Smooth muscle cell of the brain vasculature (primary cell): ENCODE measurements at regions not wholly inside any gene's neighbourhood (a gene's known extent, or its start where the extent isn't known, plus 50 kb on each side); places are given as distances from the start of the nearest gene placed in this dataset.

Experiments used
- DNase-seq: peaks from one replicate; pipeline ENCODE4 v3.0.0-alpha.2; 2012; ENCODE audit warnings: low read depth, low spot score

DNA sequence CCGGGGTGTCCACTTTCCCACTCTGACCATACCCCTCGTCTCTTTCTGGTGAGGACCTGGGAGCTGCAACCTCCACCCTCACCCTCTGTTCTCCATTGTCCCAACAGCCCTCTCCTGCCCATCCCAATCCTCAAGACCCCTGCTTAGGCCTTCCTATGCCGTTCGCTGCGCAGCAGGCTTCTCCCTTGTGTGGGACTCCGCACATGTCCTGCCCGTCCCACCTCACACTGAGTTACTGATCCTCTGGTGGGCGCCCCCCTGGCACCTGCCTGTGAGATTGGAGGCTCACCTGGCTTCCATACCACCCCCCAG, 119.5 kb upstream of the SNTG2 start:
- no peak for DNase-seq

DNA sequence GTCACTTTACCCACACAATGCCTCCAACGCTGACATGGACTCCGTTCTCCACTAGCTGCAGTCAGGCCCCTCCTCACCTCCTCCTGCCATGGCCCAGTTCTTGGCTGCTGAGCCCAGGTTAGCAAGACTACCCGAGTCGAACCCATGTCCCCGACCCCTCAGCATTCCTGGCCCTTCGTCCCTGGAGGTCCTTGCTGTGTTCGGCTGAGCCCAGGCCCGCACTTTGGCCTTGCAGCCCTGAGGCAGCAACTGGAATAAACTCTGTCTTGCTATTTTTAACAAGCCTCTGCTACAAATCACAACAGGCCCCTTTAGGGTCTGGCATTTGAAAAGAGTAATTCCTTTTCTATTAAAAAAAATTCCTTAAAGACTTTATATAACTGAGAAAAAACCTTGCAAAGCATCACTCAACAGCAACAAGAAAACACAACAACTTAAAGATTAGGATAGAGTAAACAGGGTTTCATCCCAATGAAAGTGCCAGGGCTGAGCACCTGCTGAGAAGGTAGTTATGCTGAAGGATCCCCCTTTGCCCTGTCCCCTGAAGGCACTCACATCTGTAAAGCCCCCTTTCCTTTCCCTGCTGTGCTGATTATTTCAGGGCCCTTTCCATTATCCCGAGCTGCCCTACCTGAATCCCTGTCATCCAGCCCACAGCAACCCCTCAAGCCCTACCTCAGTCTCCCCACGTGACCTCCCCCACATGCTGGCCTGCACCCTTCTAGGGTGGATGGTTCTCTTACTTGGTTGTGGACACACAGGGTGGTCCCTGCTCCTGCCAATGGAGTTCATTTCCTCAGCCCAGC, 120.0 kb upstream of the SNTG2 start:
- DNase-seq = no peak

DNA sequence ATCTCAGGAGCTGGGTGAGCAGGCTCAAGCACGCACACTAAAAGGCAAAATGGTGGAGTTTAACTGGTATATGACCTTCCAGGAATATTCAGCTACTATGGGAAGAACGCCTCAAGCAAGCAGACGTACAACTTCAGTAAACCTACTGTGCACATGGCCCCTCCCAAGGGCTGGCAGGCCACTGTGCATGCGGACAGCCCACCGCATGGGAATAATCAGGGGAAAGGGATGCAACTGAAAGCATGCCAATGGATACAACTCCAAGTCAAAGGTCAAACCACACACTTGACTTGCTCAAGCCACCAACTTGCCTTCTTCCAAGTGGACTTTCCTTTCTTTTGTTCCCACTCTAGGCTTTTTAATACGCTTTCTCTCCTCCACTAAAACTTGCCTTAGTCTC, 121.6 kb upstream of the SNTG2 start:
- DNase-seq = no peak

DNA sequence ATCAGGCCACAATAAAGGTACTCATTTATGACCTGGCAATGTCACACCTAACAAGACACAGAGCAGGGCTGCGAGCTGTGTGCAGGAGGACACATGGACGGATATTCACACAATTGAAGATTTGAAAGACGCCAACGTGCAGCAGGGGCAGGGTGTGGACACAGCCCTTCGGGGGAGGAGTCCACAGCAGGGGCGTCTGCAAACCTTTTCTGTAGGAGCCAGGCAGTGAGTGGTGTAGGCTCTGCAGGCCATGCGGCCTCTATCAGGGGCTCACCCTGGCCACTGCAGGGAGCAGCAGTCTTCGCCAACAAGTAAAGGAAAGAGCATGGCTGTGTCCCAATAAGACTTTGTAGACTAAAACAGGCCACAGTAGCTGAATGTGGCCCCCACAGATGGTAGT, 125.7 kb upstream of the SNTG2 start:
- DNase-seq = no peak

DNA sequence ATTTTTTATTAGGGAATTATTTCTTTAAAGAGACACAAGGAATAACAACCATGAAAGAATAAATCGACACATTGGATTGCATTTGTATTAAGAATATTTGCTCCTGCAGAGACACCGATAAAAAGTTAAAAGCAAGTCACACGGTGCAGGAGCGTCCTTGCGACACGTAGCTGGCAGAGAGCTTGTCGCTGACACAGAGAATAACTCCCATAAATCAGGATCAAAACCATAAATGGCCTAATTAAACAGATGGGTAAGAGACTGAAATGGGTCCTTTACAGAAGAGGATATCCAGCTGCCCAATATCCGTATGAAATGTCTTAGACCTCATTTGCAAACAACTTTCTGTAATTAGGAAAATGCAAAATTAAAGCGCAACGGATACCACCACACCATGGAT, 126.1 kb upstream of the SNTG2 start:
- no peak for DNase-seq

DNA sequence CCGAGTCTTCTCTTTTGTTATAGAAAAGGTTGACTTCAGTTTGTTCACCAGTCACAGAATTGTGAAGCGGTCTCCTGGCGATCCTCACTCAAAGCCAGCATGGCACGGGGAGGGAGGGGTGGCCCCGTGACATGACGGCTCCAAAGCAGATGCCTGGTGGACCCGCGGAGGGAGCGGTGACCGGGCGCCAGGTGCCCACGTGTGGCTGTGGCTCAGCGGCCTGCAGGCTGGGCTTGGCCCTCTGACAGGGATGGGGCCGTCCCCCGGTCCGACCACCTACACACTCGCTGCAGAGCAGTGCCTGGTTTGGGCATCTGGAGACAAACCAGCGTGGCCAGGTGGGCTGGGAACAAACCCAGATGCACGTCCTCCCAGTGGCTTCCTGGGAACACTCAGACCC, 129.1 kb upstream of the SNTG2 start:
- no peak for DNase-seq

DNA sequence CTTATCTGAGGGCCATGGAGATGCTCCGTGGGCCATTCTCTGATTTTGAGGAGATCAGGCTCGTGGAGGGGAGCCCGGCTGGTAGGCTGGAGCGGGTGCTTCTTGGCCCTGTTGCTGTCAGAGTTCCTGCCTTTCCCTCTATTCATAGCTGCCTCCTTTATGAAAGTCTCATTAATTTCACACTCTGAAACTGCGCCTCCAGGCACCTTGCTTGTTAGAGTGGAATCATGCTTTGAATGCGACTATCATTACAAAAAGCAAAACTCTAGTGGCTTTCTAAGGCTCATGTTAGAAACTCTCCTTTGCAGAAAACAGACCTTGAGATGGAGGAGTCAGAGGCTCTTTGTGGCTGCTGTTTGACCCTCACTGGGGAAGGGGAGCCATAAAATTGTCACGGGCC, 131.0 kb upstream of the SNTG2 start:
- no peak for DNase-seq

DNA sequence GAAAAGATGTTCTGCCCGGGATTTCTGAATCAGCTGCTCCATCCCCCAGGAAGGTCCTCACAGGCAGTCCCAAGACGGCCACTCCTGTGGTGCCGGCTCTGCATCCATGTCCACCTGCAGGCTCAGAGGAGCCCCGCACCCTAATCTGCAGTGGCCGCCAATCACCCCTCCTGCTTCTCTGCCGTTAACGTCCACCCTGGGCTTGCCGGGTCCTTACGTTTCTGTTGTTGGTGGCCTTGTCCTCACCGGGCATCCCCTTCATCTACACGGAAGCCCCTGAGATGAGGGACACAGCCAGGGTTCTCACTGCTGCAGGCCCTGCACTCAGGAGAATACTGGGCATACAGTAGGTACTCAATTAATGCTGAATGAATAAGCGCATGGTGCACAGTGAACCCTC, 131.5 kb upstream of the SNTG2 start:
- DNase-seq = no peak

DNA sequence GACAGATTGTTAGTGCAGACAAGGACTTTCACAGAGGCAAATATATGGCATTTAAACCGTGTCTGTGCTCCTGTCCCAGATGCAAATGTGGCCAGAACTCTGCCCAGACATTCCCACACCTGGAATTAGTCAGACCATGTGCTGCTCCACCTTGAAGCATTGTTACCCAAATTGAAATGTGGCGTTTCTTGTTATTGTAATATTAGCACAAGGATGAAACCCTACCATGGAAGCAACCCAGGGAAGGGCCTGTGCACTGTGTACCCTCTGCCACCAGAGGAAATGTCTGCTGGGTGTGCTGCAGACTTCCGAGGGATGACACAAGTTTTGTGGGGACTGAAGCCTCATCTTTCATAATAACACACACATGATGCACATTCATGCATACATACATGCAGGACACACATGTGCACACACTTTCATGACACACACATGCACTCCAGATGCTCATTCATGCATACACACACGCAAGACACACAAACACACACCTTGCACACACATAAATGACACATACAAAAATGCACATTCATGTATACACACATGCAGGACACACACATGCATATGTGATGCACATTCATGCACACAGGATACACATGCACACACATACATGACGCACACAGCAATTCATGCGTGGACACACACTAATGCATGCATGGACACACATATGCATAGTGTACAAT, 133.2 kb upstream of the SNTG2 start:
- DNase-seq = no peak

DNA sequence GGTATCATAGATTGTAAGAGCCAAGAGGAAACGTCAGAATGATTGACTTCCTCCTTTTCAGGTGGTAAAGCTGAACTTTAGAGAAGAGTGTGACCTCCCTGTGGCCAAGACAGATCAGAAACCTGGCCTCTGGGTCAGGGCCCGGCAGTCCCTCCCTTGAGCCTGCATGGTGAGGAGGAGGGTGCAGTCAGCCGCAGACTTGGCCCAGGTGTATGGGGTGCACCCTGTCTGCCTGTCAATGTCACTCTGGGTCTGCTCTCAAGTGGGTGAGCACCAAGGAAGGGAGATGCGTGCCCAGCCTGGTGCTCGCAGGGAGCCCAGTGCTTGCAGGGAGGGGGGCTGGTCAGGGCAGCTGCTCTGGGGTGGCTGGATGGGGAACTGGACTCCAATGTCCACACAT, 134.4 kb upstream of the SNTG2 start:
- no peak for DNase-seq

DNA sequence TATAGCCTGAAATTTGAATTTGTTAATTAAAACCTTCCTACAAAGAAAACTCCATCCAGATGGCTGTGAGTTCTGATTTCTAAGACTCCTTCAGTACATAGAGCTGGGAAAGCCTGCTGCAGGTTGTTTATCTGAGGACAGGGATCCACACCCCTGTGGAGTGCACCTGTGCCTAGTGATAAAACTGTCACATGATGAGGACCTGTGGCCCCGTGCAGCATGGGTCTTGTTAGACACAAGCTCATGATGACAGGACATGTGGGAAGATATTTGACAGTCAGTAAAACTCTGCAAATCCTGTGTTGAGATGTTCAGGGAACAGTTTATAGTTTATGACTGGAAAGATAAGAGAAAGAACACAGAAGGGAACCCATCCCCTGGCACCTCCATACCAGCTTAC, 133.2 kb upstream of the TMEM18 start:
- DNase-seq = no peak

DNA sequence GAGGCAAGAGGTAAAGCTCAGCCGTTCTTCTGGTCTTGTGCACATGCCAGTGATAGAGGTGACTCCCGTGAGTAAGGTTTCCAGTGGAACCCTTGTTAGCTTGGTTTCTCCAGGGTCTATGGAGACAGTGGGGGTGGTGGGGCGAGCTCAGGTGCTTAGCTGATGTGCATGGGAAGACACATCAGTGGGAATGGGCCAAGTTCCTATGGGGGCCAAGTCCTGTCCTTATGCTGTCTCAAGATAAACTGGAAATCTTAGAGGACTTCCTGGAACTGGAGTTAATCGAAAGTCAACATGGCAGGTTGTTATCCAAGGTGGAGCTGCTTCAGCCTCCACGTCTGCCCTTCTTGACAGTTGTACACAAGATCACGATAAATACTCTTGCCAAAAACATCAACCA, 130.1 kb upstream of the TMEM18 start:
- no peak for DNase-seq

DNA sequence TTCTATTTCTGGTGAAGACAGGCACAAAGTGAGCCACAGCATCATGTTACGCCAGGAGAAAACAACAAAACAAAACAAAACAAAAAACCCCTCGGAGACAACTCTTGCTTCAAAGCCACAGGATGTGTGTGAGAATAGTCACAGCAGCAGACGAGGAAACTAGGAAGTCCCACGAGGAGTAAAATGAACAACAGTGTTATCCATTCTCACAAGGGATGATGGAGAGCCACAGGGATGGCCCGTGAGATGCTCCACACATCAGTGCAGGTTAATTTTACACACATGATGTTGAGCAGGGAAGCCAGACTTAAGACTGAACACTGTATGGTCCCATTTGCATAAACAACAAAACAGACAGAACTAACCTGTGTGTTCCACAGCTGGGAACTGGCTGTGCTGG, 128.5 kb upstream of the TMEM18 start:
- no peak for DNase-seq

DNA sequence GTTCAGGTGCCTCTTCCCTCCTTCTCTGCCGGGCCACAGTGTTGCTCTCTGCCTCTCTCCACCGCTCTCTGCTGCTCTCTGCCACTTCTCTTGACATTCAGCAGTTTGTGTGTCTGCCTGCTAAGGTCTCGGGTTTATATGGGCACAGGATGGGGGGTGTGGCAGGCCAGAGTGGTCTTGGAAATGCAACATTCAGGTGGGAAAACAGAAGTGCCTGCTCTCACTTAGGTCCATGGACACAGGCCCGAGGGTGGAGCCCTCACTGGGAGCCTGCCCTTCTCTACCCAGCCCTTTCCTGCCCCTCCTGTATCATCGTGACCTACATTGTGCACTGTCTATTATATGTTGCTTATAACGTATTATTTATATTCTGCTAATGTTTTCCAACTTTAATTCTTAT, 120.8 kb upstream of the TMEM18 start:
- DNase-seq = no peak

DNA sequence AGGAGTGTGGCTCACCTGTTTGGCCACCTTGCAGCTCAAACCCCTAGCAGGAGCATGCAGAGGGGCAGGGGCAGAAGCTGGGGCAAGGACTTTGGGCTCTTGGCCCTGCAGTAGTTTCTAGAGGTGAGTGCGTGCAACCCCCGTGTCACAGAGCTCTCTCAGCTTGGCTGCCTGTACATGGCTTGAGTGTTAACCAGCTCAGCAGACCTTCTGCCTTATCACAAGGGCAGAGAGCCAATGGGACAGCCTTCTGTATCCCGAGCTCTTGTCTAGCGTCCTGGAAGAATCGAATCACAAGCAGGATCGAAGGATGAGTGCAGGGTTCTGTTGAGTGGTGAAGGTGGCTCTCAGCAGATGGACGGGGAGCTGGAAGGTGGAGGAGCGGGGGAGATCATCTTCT, 120.3 kb upstream of the TMEM18 start:
- no peak for DNase-seq

DNA sequence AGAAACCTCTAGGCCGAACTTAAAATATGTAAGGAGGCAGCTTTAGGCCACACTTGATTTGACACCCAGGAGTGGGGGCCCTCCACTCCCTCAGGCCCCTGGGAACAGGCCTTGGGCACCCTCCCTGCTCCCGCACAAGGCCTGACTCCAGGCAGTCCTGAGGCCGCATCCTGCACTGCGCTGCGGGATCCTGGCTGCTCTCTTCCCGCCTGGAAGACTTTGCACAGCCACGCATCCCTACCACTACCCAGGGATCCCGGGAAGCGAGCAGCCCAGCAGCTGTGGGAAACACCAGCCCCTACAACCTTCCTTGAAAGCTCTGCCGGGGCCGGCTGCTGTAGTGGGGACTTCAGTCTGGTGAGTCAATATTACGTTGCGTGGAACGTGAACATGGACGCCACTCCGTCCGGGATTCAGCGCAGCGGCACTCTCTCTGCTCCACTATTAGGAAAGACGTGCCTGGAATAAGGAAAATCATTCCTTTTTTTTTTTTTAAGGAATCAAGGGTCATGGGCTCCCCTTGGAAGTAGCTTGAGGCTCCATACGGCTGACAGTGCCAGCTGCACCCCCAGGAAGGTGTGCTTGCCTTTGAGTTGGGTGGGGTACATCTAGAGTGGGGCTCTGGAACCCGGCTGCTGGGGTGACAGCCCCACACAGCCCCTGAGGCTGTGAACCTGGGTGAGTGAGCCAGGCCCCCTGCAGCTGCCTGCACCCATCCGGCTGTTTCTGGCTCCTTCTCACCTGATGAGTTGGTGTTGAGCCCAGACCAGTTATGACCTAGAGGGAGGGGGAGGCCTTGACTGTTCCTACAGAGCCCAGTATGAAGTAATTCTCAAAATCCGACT, 119.2 kb upstream of the TMEM18 start:
- DNase-seq = no peak

DNA sequence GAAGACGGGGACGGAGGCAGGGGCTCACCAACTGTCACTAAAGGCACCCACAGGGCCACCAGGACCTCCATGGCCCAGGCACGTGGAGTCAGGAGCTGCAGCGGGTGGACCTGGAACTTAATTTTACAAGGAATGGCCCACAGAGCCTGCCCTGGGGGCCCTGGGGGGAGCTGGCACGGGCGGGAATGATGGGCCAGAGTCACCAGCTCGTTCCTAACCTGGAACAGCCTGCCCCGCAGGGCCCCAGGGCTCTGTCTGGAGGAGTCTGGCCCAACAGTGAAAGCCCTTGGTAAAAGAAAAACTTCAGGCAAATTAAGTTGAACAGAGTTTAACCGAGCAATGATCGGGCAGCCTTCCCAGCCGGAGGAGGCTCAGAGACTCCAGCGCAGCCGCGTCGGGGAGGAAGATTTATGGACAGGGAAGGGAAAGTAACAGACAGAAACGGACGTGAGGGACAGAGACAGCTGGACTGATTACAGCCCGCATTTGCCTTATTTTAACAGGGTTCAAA, 118.4 kb upstream of the TMEM18 start:
- DNase-seq = no peak

DNA sequence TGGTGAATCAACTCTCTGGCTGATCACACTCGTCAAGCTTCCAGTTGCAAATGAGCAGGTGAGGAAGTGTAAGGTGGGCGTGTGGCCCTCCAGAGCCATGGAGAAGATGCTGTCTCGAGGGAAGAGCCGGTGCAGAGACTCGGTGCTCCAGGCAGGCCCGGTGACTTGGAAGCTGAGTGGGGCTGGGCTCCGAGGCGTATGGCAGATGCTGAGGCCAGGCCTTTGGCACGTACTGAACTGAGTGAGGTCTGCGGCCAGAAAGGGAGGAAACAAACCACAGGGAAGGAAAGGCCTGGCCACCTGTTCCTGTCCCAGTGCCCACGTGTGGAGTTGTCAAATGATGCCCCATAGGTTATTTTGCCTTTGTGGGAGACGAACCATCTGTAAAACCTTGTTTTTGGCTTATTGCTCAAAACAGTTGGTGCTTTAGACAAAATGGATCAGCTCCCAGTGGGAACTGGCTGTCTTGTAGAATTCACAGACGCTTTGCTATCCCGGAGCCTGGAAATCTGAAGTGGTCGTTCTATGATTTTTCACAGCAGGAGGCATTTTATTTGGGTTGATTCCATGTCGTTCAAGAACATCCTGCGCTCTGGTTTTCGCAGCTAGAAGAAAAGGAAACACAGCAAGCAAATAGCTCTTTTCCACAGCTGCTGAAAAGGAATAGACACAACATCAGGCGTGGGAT, 117.5 kb upstream of the TMEM18 start:
- DNase-seq = no peak

DNA sequence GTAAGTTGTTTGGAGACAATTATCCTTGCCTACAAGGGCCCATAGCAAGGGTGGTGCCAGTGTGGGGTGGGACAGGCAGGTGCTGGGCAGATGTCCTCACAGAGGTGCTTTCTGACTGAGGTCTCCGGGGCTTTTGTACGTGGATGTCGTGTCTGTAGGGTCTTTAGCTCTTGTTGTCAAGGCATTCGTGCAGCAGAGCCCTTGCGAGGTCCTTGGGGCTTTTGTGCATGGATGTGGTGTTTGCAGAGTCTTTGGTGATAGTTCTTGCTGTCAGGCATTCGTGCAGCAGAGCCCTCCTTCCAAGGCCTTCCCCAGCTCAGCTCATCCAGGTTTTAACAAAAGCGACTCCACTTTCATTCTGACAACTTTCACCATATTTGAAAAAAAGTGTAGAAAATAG, 116.0 kb upstream of the TMEM18 start:
- DNase-seq = no peak

DNA sequence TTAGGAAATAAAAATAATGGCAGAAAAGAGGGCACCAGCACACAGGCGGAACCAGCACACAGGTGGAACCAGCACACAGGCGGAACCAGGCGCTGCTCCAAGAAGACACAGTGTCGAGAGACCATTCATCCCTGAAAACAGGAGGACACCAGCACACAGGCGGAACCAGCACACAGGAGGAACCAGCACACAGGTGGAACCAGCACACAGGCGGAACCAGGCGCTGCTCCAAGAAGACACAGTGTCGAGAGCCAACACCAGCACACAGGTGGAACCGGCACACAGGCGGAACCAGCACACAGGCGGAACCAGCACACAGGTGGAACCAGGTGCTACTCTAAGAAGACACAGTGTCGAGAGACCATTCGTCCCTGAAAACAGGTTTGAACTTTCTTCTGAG, 115.5 kb upstream of the TMEM18 start:
- no peak for DNase-seq

DNA sequence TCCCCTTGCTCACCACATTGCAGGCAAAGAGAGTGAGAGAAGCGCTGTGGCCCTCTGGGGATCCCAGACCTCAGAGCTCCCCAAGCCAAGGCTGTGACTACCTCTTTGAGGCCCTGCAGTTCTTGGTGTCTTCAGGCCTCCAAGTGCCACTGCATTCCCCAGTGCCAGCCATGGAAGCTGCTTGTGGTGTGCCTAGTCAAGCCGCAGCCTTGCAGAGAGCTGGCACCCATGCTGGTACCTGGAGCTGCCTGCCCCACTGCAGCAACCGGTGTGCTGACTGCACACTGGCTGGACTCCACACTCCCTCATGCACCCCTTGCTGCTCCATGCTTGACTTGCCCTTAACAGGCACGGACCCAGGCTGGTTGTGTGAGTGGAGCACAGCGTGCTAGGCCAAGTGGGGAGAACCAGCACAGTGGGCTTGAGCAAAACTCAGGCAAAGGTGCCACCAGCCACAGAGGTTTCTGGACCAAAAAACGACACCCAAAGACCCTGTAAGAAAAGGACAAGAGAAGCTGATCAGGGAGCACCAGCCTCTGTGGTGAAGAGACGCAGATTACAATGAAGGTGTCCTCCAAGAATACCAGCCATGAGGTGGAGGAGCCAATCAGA, 113.5 kb upstream of the TMEM18 start:
- DNase-seq = no peak

DNA sequence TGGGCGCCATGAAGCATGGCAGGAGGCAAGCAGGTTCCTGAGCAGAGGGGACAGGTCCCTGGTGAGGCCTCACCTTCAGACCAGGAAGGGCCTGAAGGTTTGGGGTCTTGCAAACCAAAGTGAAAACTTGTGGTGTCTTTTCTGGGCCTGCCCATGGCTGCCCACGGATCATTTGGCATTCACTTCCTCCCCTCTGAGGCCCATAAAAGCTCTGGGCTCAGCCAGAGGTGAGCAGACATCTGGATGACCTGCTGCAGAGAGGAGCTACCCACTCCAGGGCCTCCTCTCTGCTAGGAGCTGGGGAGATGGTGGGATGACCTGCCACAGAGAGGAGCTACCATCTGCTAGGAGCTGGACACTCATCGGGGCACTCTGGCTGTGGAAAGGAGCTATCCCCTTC, 112.9 kb upstream of the TMEM18 start:
- no peak for DNase-seq
